ENCODE measurements at regions not wholly inside any gene's neighbourhood (a gene's known extent, or its start where the extent isn't known, plus 50 kb on each side); places are given as distances from the start of the nearest gene placed in this dataset.
A peak's percentile ranks its signal among the peaks of the same experiment; 100 is the strongest.
"Not testable (repeated sequence)": the region's sequence is repeated elsewhere in the genome, so short reads cannot be mapped to it uniquely, and the experiment has no call there.

DNA sequence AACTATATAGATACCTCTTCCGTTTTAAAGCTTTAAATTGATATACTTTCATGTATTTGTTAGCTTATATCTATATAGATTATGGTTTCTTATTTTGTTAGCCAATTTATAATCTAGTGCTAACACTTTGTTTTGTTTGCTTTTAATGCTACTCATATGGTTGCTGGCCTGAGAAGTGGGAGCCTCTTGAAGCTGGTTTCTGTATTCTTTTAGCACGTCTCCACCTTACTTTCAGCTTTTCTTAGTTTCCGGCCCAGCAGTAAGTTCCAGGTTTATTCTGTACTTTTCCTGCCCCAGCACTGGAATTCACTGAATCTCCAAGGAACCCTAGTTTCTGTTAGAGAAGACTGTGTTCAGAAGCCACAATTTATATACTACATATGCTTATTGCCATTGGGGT, 458.9 kb downstream of the PRR16 start:
- Histone ChIP-seq H3K27me3 (no peaks in the 10 kb centered on the region), H3K36me3 (no peaks in the 10 kb centered on the region), H3K9me3 (replicated peaks) (no peaks in the 10 kb centered on the region), H3K4me1 (no peaks in the 10 kb centered on the region), H3K27ac (no peak overlapping the region), H3K4me3 (no peak overlapping the region)
- no peak for DNase-seq

DNA sequence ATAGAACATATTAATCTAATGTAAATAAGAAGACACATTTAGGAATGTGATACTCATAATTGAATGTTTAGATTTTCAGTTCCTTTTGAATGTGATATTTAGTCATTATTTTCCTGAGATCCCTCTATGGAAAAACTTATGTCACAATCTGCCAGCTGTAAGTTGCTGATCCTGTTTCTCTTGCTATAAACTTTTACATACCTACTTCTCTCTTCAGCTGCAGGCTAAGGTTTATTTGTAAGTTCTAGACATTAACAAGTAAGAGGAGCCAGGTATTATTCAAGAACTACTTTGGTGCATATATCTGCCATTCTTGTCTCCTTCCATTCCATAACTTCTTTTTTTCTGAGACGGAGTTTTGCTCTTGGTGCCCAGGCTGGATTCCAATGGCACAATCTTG, 462.4 kb downstream of the PRR16 start:
- Histone ChIP-seq H3K36me3 (no peaks in the 10 kb centered on the region), H3K4me1 (no peaks in the 10 kb centered on the region), H3K4me3 (no peak overlapping the region), H3K27me3 (no peaks in the 10 kb centered on the region), H3K9me3 (replicated peaks) (no peaks in the 10 kb centered on the region), H3K27ac (no peak overlapping the region)
- DNase-seq, result no peak

DNA sequence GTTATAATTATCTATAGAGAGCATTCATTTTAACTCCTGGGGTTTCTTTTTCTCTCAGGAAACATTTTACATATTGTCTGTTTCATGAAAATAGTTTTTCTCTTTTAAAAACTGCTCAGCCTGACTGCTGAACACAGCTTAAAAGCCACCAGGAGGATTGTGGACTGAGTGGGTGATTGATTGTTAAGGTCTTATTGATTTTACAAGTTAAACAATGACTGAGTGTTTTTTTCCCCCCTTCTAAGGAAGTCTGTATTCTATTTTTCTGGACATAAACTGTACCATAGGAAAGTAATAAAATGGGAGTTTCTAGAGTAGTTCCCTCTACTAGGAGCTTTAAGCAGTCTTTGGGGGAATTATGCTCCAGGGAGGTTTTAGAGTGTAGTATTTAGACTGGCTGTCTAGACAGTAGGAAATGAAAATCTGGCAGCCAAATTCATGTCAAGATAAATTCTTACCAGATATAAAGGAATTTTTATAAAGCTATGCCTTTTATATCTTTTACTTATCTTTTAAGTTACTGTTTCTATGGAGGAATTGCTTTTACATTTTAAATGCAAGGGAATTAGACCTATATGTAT, 463.9 kb downstream of the PRR16 start:
- H3K4me1 ChIP-seq, result no peaks in the 10 kb centered on the region
- no peaks in the 10 kb centered on the region for H3K36me3 ChIP-seq
- H3K27me3 ChIP-seq, result no peaks in the 10 kb centered on the region
- no peak overlapping the region for H3K4me3 ChIP-seq
- H3K27ac ChIP-seq, result no peak overlapping the region
- no peaks in the 10 kb centered on the region for H3K9me3 ChIP-seq (replicated peaks)
- no peak for DNase-seq

GRCh38 chr5:120932480-120932879, 468.4 kb downstream of the PRR16 start:
- Histone ChIP-seq H3K4me1 (no peaks in the 10 kb centered on the region), H3K9me3 (replicated peaks) (no peaks in the 10 kb centered on the region), H3K4me3 (no peak overlapping the region), H3K36me3 (no peaks in the 10 kb centered on the region), H3K27me3 (peaks cover 4% of the 10 kb centered on the region; the same call in 1 of the 2 replicates), H3K27ac (no peak overlapping the region)
- DNase-seq, result no peak

DNA sequence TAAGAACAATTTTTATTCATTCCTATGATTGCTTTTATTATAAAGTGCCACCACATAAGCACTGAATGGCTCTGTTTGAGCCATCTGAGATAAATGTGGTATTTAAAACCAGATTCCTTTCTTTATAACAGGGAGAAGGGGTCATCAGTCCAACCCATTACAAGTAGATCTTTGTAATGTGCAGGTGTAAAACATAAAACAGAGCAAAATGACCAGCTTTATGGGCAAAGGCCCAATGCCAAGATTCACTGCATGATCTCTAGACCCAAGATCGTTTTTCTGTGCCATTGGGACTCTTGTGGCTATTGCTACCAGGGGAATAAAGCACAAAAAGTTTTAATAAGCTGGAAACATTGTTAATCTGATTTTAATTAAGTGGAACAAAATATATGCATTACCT, 469.9 kb downstream of the PRR16 start:
- H3K36me3 ChIP-seq, result no peaks in the 10 kb centered on the region
- no peak overlapping the region for H3K4me3 ChIP-seq
- no peaks in the 10 kb centered on the region for H3K9me3 ChIP-seq (replicated peaks)
- DNase-seq, result no peak
- H3K27ac ChIP-seq, result no peak overlapping the region
- peaks cover 4% of the 10 kb centered on the region; the same call in 1 of the 2 replicates for H3K27me3 ChIP-seq
- no peaks in the 10 kb centered on the region for H3K4me1 ChIP-seq

DNA sequence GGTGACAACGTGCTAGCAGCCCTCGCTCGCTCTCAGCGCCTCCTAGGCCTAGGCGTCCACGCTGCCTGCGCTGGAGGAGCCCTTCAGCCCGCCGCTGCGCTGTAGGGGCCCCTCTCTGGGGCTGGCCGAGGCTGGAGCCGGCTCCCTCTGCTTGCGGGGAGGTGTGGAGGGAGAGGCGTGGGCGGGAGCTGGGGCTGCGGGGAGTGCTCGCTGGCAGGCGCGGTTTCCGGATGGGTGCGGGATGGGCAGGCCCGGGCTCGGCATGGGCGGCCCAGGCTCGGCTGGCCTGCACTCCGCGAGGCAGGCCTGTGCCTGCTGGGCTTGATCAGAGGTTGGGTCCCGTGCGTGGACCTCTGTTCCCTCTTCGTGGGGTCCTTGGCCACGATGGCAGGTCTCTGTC, 472.6 kb downstream of the PRR16 start:
- no peaks in the 10 kb centered on the region for H3K36me3 ChIP-seq
- peaks cover 4% of the 10 kb centered on the region; the same call in 1 of the 2 replicates for H3K27me3 ChIP-seq
- no peaks in the 10 kb centered on the region for H3K4me1 ChIP-seq
- H3K9me3 ChIP-seq (replicated peaks), result no peaks in the 10 kb centered on the region
- H3K4me3 ChIP-seq, result no peak overlapping the region
- no peak for DNase-seq
- no peak overlapping the region for H3K27ac ChIP-seq

DNA sequence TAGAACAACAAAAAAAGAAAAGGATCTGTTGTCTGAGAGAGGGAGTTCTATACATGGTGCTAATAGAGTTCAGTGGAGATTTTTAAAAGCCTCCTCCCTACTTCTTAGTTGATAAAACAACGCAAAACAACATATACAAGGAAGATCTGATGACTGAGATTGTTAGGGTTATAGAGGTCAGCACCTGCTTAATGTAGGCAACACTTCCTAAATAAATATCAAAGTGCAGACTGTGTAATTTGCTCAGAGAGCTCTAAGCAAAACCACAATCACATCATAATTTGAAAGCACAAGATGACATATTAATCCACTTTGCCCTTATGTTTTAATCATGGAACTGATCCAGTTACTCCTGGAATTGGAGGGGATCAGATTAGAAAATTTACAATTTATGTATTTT, 474.5 kb downstream of the PRR16 start:
- Histone ChIP-seq H3K4me1 (no peaks in the 10 kb centered on the region), H3K36me3 (no peaks in the 10 kb centered on the region), H3K9me3 (replicated peaks) (no peaks in the 10 kb centered on the region), H3K4me3 (no peak overlapping the region), H3K27me3 (peaks cover 1% of the 10 kb centered on the region; the same call in 1 of the 2 replicates), H3K27ac (no peak overlapping the region)
- DNase-seq, result no peak

- Histone ChIP-seq H3K27me3 (no peaks in the 10 kb centered on the region), H3K4me3 (no peak overlapping the region), H3K9me3 (replicated peaks) (no peaks in the 10 kb centered on the region), H3K27ac (no peak overlapping the region), H3K4me1 (no peaks in the 10 kb centered on the region), H3K36me3 (no peaks in the 10 kb centered on the region)
- peak in 1 of 2 experiments; percentile 7 for DNase-seq
Observed at GRCh38 chr5:120942596-120943350, 478.7 kb downstream of the PRR16 start.

DNA sequence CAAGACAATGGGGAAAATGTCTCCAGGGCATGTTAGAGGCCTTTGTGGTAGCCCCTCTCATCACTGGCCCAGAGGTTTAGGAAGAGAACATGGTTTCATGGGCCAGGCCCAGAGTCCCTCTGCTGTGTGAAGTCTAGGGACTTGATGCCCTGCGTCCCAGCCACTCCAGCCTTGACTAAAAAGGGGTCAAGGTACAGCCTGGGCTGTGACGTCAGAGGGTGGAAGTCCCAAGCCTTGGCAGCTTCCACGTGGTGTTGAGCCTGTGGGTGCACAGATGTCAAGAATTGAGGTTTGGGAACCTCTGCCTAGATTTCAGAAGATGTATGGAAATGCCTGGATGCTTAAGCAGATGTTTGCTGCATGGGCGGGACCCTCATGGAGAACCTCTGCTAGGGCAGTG, 485.5 kb downstream of the PRR16 start:
- not testable (repeated sequence) for H3K9me3 ChIP-seq (replicated peaks); H3K4me1 ChIP-seq; H3K36me3 ChIP-seq; H3K27ac ChIP-seq; H3K27me3 ChIP-seq; DNase-seq; H3K4me3 ChIP-seq

DNA sequence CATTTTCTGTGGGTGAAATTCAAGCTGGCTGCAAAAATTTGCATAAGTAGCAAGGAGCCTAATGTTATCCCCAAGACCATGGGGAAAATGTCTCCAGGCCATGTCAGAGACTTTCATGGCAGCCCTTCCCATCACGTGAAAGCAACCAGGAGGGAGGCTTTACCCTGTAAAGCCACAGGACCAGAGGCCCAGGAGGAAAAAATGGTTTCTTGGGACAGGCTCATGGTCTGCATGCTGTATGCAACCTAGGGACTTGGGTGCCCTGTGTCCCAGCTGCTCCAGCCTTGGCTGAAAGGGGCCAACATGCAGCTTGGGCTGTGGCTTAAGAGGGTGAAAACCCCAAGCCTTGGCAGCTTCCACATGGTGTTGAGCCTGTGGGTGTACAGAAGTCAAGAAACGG, 489.3 kb downstream of the PRR16 start:
- not testable (repeated sequence) for H3K27me3 ChIP-seq; H3K27ac ChIP-seq; H3K9me3 ChIP-seq (replicated peaks); H3K4me3 ChIP-seq; DNase-seq; H3K4me1 ChIP-seq; H3K36me3 ChIP-seq

DNA sequence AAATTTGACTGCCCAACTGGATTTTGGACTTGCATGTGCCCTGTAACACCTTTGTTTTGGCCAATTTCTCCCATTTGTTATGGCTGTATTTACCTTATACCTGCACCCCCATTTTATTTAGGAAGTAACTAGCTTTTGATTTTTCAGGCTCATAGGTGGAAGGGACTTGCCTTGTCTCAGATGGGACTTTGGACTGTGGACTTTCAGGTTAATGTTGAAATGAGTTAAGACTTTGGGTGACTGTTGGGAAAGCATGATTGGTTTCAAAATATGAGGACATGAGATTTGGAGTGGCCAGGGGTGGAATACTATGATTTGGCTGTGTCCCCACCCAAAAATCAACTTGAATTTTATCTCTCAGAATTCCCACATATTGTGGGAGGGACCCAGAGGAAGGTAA, 490.2 kb downstream of the PRR16 start:
- Histone ChIP-seq H3K4me3 (no peak overlapping the region), H3K27me3 (no peaks in the 10 kb centered on the region; the same call in 1 of the 2 replicates), H3K36me3 (no peaks in the 10 kb centered on the region), H3K4me1 (no peaks in the 10 kb centered on the region), H3K9me3 (replicated peaks) (no peaks in the 10 kb centered on the region), H3K27ac (no peak overlapping the region)
- no peak for DNase-seq

DNA sequence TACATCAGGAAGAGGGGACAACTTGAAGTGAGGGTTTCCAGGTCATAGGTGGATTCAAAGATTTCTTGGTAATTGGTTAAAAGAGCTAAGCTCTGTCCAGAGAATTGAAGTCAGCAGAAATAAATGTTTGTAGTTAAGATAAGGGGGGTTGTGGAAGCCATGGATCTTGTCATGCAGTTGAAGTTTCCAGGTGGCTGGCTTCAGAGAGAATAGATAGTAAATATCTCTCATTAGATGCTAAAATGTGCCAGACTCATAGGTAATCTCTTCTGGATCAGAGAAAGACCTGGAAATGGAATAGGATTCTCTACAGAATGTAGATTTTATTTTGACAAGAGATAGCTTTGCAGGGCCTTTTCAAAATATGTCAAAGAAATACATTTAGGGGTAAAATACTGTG, 491.7 kb downstream of the PRR16 start:
- Histone ChIP-seq H3K27ac (no peak overlapping the region), H3K4me1 (no peaks in the 10 kb centered on the region), H3K27me3 (no peaks in the 10 kb centered on the region; the same call in 1 of the 2 replicates), H3K4me3 (no peak overlapping the region), H3K9me3 (replicated peaks) (no peaks in the 10 kb centered on the region), H3K36me3 (no peaks in the 10 kb centered on the region)
- DNase-seq, result no peak

GRCh38 chr5:120958877-120959485, 494.9 kb downstream of the PRR16 start:
- Histone ChIP-seq H3K9me3 (replicated peaks) (no peaks in the 10 kb centered on the region), H3K4me1 (no peaks in the 10 kb centered on the region), H3K27me3 (no peaks in the 10 kb centered on the region; the same call in 1 of the 2 replicates), H3K4me3 (no peak overlapping the region), H3K36me3 (no peaks in the 10 kb centered on the region), H3K27ac (no peak overlapping the region)
- DNase-seq, result no peak

DNA sequence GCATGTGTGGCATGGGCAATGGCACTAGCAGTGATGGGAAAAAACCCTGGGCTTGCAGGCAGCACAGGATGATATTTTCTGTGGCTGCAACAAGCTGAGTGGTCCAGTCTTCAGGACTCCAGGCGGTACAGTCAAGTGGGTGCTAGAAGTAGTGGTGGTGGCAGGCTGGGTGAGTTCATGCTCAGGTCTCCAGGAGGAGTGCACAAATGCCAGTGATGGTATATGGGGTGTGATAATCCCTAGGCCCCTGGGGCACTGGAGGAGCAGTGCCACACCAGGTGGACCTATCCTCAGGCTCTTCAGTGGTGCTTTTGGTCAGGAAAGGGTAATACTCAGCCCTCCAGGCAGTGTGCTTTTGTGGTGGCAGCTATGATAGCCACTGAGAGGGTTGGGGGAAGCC, 496.4 kb downstream of the PRR16 start:
- Histone ChIP-seq H3K4me3 (no peak overlapping the region), H3K27ac (no peak overlapping the region), H3K36me3 (no peaks in the 10 kb centered on the region), H3K9me3 (replicated peaks) (no peaks in the 10 kb centered on the region), H3K27me3 (no peaks in the 10 kb centered on the region; the same call in 1 of the 2 replicates), H3K4me1 (no peaks in the 10 kb centered on the region)
- DNase-seq, result no peak

DNA sequence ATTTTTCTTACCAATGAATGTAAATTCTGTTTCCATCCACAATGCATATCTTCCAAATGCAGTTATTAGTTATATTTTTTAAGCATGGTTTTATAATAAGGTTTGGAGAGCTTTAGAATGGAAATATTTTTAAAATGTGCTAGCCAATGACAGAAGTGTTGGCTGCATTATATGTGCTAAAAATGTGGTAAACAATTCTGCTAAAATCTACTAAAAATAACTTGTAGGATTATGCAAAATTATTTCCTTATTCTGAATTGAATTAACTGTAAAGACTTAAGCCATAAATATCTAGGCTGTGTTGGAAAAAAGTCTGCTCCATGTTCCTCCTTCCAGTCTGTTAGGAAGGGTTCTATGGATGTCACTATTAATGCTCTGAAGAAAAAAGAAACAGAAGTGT, 503.3 kb downstream of the PRR16 start:
- no peak for DNase-seq
- Histone ChIP-seq H3K9me3 (replicated peaks) (no peaks in the 10 kb centered on the region), H3K27ac (no peak overlapping the region), H3K36me3 (no peaks in the 10 kb centered on the region), H3K4me3 (no peak overlapping the region), H3K27me3 (no peaks in the 10 kb centered on the region), H3K4me1 (no peaks in the 10 kb centered on the region)

Data from SJCRH30 (cell line).